ENCODE measurements at regions not wholly inside any gene's neighbourhood (a gene's known extent, or its start where the extent isn't known, plus 50 kb on each side); places are given as distances from the start of the nearest gene placed in this dataset.

GRCh38 chr11:43545610-43546009 lies 134.9 kb upstream of the HSD17B12 start:
- DNase-seq: no peak

- DNase-seq: no peak
These were observed 133.7 kb upstream of the HSD17B12 start for GRCh38 chr11:43546561-43547429.

GRCh38 chr11:43547430-43547831 lies 133.1 kb upstream of the HSD17B12 start:
- DNase-seq: no peak

GRCh38 chr11:43547889-43548381 lies 132.6 kb upstream of the HSD17B12 start:
- DNase-seq: no peak

GRCh38 chr11:43548916-43549315 lies 131.6 kb upstream of the HSD17B12 start:
- no peak for DNase-seq

GRCh38 chr11:43549624-43550023 lies 130.9 kb upstream of the HSD17B12 start:
- DNase-seq: no peak

- no peak for DNase-seq
These were observed 129.8 kb upstream of the HSD17B12 start for GRCh38 chr11:43550714-43551113.

- no peak for DNase-seq
These were observed 126.4 kb upstream of the HSD17B12 start for GRCh38 chr11:43554148-43554473.

GRCh38 chr11:43555186-43555585 lies 125.4 kb upstream of the HSD17B12 start:
- DNase-seq: no peak

- no peak for DNase-seq
These were observed 124.5 kb upstream of the HSD17B12 start for GRCh38 chr11:43555816-43556611.

GRCh38 chr11:43556612-43557375 lies 123.7 kb upstream of the HSD17B12 start:
- no peak for DNase-seq

GRCh38 chr11:43557553-43558110 lies 122.9 kb upstream of the HSD17B12 start:
- no peak for DNase-seq

- DNase-seq: no peak
These were observed 122.4 kb upstream of the HSD17B12 start for GRCh38 chr11:43558146-43558545.

GRCh38 chr11:43558556-43559127 lies 121.9 kb upstream of the HSD17B12 start:
- no peak for DNase-seq

GRCh38 chr11:43561832-43562231 lies 118.7 kb upstream of the HSD17B12 start:
- no peak for DNase-seq

GRCh38 chr11:43567396-43567975 lies 113.1 kb upstream of the HSD17B12 start:
- no peak for DNase-seq

- no peak for DNase-seq
These were observed 107.3 kb upstream of the HSD17B12 start for GRCh38 chr11:43573233-43573632.

GRCh38 chr11:43573873-43574272 lies 106.7 kb upstream of the HSD17B12 start:
- DNase-seq: no peak

- no peak for DNase-seq
These were observed 106.1 kb upstream of the HSD17B12 start for GRCh38 chr11:43574411-43574810.

GRCh38 chr11:43574949-43575912 lies 105.3 kb upstream of the HSD17B12 start:
- peak; percentile 40 for DNase-seq

GRCh38 chr11:43575913-43576310 lies 104.6 kb upstream of the HSD17B12 start:
- DNase-seq: no peak
